HG03378 (cell line): ENCODE measurements at regions not wholly inside any gene's neighbourhood (a gene's known extent, or its start where the extent isn't known, plus 50 kb on each side); places are given as distances from the start of the nearest gene placed in this dataset.

ENCODE experiments used
- ATAC-seq: cut with Tn5 transposase; IDR thresholded peaks from one replicate; pipeline ENCODE4 v1.9.1; 2021; ENCODE audit warnings: mild to moderate bottlenecking, moderate library complexity; ENCODE audit not compliant: unreplicated experiment

DNA sequence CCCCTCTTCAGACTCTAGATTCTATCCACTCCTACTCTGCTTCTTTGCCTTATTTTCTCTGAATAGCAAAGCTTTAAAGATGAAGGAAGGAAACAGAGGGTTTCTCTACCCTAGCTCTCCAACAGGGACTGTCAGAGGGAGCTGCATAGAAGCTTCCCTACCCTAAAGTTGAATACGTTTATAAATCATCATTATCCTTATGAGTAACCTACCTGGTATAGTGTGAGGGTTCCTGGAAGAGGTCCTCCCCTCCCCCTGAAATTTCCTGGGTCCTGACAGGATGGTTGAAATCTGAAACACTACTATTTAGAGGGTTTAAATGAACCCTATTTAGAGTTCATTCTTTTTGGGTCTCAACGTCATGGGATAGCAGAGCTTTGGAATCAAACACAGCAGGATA lies 187.0 kb upstream of the RBPJ start:
- ATAC-seq, result no peak

- ATAC-seq, result no peak
These were observed 185.5 kb upstream of the RBPJ start for GRCh38 chr4:26135331-26135730.

- ATAC-seq, result no peak
These were observed 184.2 kb upstream of the RBPJ start for GRCh38 chr4:26136615-26137014.

GRCh38 chr4:26137288-26137687 lies 183.5 kb upstream of the RBPJ start:
- ATAC-seq, result no peak

DNA sequence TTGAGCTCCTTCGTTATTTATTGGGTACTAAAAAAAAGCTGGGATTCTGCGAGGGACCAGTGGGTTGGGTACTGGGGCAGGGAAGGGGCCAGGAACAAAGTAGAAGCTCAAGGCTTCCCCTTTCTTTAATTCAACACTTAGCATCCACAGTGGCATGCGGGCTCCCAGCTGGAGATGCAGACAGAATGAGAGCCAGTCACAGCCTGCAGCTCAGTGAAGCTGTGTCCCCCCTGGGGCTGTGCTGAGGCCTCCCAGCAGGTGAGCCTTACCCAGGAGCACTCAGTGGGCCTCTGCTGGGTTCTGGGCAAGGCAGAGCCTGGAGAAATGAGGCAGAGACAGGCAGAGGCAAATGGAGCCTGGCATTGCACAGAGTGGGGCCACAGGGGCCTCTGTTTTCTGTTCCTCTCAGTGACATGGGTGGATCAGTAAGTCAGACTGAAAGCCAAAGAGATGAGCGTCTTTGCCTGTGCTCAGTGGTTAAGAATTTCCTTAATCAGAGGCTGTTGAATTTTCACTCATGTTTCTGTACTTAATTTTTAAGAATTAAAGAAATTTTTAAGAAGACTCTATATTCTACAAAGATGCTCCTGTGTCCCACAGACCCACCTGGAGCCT lies 181.4 kb upstream of the RBPJ start:
- no peak for ATAC-seq

GRCh38 chr4:26140150-26140898 lies 180.5 kb upstream of the RBPJ start:
- no peak for ATAC-seq

- ATAC-seq, result no peak
These were observed 179.6 kb upstream of the RBPJ start for GRCh38 chr4:26141051-26141721.

DNA sequence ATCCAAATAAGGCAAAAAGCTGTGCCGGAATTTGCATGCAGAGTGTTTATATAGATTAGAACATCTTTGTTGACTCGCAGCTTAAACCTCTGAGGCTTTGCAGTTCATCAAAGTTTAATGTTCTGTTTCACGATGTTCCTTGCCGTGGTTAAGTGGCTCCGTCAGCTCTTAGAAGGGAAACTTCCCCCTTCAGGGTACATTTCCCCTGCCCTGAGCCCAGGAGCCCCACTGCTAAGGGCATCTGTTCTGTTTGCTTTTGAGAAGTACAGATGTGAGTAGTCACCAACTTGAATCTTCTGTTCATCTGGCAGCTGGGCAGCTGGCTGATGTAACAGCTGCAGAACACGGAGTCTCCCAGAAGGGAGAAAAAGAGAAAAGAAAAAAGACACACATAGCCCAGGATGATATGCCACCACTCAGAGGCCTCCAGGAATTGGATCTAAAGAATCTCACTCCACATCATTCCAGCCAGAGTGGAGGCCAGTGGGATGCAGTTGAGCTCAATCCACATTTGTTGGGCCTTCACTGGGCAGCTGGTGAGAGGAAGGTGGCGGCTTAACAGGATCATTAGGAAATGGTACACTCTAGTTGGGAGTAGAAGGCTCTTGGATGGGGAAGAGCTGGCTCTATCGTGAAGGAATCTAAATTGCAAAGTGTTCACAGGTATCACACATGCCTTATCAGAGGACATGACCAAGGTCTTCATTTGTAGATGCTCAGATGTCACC lies 178.7 kb upstream of the RBPJ start:
- ATAC-seq, result no peak

GRCh38 chr4:26144526-26145155 lies 176.2 kb upstream of the RBPJ start:
- ATAC-seq, result no peak

- ATAC-seq, result no peak
These were observed 175.6 kb upstream of the RBPJ start for GRCh38 chr4:26145212-26145611.

DNA sequence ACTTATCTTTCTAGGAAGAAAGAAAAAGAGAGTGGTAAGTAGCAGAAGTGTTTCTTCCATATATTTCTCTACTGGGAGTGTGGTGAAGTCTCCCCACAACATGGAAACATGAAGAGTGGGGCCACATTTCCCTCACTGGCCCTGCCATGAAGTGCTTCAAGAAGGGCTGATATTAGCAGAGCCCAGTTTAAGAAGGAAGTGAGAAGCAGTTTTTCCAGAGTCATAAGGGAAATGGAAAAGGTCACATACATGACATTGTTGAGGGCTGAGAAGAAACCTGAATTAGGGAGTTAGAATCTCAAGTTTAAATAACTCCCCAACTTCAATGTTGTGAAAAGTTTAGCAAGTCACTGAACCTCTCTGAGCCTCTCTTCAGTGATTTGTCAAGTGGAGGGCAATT lies 171.9 kb upstream of the RBPJ start:
- ATAC-seq, result no peak

GRCh38 chr4:26150948-26151347 lies 169.9 kb upstream of the RBPJ start:
- no peak for ATAC-seq

DNA sequence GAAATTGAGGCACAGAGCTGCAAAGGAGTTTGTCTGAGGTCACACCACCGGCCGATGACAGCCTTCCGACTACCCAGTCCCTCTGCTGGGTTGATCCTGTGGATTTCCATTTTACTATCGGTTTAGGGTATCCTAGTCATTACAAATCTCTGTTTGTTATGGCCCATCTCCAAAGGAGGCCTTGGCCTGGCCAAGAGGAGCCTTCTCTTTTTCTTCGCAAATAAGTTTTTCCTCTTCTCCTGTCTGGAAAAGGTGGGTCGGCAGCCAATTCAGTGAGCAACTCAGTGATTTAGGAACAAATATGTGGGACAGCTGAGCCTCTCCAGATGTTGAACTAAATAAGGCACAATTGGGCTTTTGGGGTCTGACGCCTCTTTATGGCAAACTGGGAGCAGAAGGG lies 169.2 kb upstream of the RBPJ start:
- ATAC-seq, result no peak

DNA sequence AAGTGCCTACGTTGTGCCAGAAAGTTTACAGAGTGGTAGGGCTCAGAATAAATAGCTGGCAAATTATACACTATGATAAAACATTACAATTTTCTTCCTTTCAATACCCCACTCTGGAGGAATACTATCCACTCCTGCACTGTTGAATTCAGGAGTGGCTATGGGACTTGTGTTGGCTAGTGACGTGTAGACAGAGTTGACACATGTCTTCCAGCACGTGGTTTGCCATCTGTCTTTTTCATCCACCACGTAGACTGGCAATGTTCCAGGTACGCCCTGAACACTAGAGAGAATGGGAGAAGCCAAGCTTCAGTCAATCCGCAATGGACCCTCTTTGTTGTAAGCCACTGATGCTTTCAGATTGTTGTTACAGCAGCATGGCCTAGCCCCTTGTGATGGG lies 168.8 kb upstream of the RBPJ start:
- no peak for ATAC-seq

- no peak for ATAC-seq
These were observed 163.3 kb upstream of the RBPJ start for GRCh38 chr4:26157541-26157940.

- ATAC-seq, result no peak
These were observed 160.2 kb upstream of the RBPJ start for GRCh38 chr4:26160591-26160990.

DNA sequence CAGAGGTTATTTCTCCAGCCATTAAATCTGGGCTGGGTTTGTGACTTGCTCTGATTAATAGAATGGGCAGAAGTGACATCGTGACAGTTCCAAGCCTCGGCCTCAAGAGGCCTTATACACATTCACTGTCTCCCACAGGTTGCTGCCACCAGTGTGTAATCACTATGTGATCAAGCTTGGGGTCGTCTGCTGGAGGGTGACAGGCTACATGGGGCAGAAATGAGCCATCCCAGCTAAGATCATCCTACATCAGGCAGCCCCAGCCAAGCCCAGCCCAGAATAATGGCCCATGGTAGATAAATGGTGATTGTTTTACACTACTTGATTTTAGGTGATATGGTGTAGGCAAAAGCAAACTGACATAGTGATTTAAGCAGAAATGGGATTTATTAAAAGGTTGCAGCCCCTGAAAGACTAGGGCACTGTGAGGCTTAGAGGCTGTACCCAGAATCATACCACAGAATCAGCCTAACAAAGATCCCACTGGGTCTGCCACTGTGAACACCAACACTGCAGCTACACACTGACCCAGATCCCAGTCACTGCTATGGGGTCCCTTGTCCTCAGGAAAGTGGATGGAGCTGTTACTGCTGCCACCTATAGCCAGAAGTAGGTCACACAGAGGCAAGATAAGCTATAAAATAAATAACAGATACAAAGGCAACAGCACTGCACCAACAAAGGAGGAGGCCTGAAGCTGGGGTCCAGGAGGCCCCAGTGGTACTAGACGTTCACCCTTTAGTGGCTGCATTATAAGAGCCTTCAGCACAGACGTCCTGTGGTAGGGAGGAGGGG lies 159.6 kb upstream of the RBPJ start:
- ATAC-seq, result no peak

DNA sequence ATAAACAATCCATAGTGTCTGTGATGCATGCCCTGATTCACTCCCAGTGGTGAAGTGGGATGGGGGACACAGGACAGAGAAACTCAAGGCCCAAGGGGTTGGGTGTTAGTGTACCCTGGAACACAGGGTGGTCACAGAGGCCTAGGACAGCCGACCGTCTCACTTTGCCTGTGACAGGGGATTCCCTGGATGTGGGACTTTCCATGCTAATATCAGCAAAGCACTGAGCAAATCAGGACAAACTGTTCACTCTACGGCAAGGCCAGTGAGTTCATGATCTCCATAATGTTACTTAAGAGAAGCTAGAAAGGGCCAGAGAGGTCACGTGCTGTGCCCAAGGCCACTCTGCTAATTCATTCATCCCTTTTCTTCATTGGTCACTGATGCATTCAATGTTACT lies 158.7 kb upstream of the RBPJ start:
- ATAC-seq, result no peak

GRCh38 chr4:26163425-26164362 lies 157.1 kb upstream of the RBPJ start:
- ATAC-seq, result no peak
